ENCODE measurements at regions not wholly inside any gene's neighbourhood (a gene's known extent, or its start where the extent isn't known, plus 50 kb on each side); places are given as distances from the start of the nearest gene placed in this dataset.

DNA sequence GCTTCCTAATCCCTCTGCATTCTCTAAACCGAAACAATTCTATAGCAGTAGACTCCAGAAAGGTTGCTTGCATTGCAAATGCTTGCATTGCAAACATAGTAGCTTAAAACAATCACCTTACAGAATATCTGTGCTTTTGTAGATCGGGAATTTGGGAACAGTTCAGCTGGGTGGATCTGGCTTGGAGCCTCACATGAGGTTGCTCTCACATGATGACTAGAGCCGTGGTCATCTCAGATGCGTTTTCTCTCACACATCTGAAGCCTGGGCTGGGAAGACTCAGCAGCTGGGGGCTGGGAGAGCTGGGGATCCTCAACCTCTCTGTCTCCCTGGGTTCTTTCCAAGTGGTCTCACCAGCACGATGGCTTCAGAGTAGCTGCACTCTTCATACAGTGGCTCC, 127.8 kb downstream of the MSX2 start:
- TF ChIP-seq, protein P1, sequence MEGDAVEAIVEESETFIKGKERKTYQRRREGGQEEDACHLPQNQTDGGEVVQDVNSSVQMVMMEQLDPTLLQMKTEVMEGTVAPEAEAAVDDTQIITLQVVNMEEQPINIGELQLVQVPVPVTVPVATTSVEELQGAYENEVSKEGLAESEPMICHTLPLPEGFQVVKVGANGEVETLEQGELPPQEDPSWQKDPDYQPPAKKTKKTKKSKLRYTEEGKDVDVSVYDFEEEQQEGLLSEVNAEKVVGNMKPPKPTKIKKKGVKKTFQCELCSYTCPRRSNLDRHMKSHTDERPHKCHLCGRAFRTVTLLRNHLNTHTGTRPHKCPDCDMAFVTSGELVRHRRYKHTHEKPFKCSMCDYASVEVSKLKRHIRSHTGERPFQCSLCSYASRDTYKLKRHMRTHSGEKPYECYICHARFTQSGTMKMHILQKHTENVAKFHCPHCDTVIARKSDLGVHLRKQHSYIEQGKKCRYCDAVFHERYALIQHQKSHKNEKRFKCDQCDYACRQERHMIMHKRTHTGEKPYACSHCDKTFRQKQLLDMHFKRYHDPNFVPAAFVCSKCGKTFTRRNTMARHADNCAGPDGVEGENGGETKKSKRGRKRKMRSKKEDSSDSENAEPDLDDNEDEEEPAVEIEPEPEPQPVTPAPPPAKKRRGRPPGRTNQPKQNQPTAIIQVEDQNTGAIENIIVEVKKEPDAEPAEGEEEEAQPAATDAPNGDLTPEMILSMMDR (IDR thresholded peaks at IDR 0.05; ENCODE audit: low read depth, low read length, missing control alignments) = no peak
- H3K4me3 ChIP-seq (ENCODE audit: low read depth, low read length) = no peak overlapping the region
- no peak for DNase-seq (ENCODE audit: low read depth)

DNA sequence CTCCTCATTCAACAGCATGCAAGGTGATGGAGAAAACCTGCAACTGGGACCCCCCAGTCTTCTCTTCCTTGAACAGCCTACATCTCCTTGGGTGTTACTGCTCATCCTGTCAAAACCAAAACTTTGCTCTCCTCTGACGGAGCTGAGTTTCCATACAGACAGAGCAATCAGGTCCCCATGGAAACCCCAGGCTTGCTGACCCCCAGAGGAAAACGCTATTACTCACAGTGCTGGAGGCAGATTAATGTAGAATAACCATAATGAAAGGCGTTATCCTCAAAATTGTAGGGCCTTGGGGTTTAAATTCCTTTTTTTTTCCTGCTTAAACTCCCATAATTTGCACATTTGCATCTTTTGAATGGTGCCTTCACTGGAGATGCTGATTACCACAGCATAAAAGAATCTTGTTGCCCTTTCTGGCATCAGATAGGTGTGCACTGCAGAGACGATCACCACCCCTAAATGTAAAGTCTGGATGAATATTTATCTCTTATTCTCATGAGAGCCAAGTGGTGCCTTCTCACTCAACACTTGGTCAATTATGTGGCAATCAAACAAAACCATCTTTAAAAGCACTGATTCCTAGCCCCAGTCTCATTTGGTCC, 126.3 kb downstream of the MSX2 start:
- no peak for DNase-seq (ENCODE audit: low read depth)
- TF ChIP-seq, protein P1 (IDR thresholded peaks at IDR 0.05; ENCODE audit: low read depth, low read length, missing control alignments) = no peak
- no peak overlapping the region for H3K4me3 ChIP-seq (ENCODE audit: low read depth, low read length)

DNA sequence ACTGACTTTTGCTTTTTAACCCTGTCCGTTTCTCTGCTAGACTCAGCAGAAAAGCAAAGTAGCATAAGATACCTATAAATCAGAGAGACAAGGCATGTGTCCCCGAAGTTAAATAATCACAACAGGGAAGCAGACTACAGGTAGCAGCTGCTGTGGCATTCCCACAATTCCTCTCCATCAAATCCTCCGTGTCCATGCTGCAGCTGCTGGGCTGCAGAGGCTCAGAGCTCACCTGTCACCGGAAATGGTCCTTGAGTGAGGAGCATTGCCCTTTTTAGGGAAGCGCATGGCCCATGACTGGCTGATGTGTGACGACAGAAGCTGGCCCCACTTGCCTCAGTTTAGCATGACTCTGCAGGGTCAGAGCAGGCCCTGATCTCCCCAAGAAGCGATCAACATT, 125.0 kb downstream of the MSX2 start:
- DNase-seq (ENCODE audit: low read depth) = no peak
- H3K4me3 ChIP-seq (ENCODE audit: low read depth, low read length) = no peak overlapping the region
- TF ChIP-seq, protein P1 (IDR thresholded peaks at IDR 0.05; ENCODE audit: low read depth, low read length, missing control alignments) = no peak

DNA sequence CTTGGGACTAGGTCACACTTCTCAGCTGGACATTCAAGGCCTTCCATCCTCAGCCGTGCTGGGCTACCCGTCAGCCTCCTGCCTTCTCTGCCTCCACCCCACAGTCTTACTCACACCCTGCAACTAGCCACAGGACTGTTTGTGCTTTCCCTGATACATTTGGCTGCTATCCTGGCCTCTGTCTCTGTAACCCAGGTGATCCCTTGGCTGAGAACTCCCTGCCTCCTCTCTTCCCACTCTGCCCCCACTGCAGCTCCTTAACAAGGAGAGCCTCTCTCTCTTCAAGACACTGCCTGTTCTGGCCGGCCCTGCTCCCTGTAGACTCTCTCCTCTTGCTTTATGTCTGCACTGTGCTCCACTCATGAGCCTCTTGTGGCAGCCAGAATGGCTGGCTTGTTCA, 120.6 kb downstream of the MSX2 start:
- TF ChIP-seq, protein P1 (IDR thresholded peaks at IDR 0.05; ENCODE audit: low read depth, low read length, missing control alignments) = no peak
- no peak overlapping the region for H3K4me3 ChIP-seq (ENCODE audit: low read depth, low read length)
- DNase-seq (ENCODE audit: low read depth) = no peak

DNA sequence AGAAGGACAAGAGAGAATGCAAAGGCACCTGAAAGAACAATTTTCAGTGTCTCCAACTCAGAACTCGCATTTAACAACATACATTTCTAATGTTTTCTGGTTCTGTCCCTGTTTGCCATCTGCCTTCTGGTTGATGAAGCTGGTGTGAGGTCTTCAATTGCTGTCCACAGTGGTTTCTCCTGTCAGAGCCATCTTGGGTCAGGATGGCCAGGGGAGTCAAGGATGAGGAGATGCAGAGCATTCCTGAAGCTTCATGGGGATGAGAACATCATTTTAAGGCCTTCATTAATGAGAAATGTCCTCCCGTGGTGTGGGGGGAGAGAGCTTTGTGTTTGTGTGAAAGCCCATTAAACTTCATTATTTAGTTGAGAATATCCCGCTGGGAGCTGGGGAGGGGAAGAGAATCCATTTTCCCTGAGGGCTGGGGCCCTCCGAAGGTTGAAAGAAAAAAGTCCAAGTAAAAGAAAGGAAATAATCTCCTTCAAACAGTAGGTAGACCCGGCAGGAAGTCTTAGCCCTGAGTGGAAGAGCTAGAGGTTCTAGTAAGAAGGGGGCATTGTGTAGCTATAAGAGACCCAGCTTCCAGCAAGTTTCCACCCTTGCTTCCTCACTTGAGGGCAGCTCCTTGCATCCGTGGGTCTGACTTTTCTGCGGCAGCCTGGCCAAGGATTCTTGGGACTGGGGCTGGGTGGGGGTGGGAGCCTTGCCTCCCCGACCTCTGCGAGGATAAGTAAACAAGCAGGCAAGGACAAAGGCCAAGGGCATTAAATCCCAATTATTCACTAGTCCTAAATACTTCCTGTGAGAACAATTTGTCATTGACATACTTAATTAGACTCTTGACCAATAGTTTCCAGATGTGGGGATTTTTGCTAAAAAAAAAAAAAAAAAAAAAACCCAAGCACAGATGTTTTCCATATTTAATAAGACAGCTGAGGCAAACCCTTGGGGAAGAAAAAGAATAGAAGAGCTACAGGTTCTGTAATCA, 119.2 kb downstream of the MSX2 start:
- DNase-seq (ENCODE audit: low read depth) = no peak
- TF ChIP-seq, protein P1 (IDR thresholded peaks at IDR 0.05; ENCODE audit: low read depth, low read length, missing control alignments) = no peak
- no peak overlapping the region for H3K4me3 ChIP-seq (ENCODE audit: low read depth, low read length)

DNA sequence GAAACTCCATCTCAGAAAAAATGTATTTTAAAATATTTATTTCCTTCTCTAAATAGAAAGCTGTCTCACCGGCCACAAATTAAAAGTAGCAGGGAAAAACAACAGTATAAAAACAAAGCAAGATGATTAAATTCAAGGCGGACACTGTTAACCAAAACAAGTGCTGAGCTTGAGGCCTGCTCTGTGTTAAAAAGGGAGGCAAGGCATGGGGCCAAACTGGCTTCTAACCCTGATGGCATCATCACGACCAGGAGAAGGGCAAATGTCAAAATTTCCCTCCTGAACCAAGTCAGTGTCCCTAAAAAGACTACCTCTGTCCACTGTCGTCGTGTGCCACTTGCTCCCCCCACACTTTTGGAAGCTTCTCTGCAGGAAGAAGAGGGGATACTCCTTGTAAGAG, 116.1 kb downstream of the MSX2 start:
- no peak for DNase-seq (ENCODE audit: low read depth)
- TF ChIP-seq, protein P1 (IDR thresholded peaks at IDR 0.05; ENCODE audit: low read depth, low read length, missing control alignments) = no peak
- H3K4me3 ChIP-seq (ENCODE audit: low read depth, low read length) = no peak overlapping the region

Measured in GM12864 (cell line).